IPS-18c (cell line): ENCODE measurements at regions not wholly inside any gene's neighbourhood (a gene's known extent, or its start where the extent isn't known, plus 50 kb on each side); places are given as distances from the start of the nearest gene placed in this dataset.

Experiments
- H3K4me3 ChIP-seq: 2 replicates; pipeline ENCODE4 v1.7.0; 2013; ENCODE audit warnings: low read depth, mild to moderate bottlenecking, low read length, moderate library complexity; ENCODE audit not compliant: insufficient read depth
- H3K9me3 ChIP-seq: one replicate; pipeline ENCODE4 v1.6.1; 2013; ENCODE audit warnings: mild to moderate bottlenecking, low read length, moderate library complexity; ENCODE audit not compliant: control insufficient read depth, insufficient read depth

DNA sequence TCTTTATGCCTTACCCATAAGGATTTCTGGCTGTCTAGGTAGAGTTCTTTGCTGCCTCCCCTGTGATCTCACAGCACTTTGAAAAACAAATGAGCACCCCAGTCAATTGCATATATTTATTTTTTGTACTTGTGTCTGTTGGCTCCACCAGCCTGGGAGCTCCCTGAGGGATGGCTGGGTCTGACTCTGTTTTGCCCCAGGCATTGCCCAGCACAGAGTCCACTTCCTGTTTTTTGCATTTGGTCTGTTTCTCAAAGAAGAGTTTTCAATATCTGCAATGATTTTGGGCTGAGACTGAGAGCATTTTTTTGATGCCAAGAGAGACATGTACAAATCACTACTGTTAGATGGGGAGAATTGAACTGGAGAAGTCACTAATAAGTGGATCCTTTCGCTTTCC, 125.0 kb downstream of the FOXD2 start:
- H3K4me3 ChIP-seq, result no peak overlapping the region

DNA sequence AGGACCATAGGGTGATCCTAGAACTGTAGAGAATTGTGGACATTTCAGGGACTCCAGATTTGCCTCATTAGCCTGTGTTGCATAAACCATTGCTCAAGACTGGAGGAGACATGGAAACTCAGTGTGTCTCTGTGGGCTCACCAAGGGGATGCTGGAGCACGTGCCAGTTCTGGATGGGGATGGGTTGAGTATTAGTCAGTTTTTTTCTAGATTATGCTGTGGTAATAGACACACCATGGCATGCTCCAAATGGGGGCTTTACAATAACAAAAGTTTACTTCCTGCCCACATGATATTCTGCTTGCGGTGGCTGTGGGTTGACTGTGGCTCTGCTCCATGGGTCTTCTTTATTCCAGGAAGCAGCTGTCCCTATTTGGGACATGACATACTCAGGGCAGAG, 125.4 kb downstream of the FOXD2 start:
- H3K9me3 ChIP-seq, result no peaks in the 10 kb centered on the region
- H3K4me3 ChIP-seq, result no peak overlapping the region

More for the DNA sequence above, 125.0 kb downstream of the FOXD2 start:
- no peaks in the 10 kb centered on the region for H3K9me3 ChIP-seq

DNA sequence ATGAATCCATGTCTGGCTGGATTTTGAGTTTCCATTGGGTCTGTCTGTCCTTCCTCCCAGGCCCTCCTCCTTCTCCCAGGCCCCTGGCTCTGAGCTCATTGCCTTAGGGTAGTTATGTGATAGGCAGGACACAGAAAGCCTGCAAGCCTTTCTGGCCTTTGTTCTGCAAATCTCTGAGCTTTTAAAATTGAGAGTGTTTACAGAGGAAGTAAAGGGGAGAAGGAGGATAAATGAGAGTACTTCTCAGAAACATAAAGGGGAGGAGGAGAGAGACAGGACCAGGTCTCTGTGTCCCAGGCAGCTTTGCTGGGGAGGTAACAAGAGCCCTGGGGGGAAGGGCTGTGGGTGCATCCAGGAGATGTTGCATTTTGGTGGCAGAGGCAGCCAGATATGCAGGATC, 126.7 kb downstream of the FOXD2 start:
- no peaks in the 10 kb centered on the region for H3K9me3 ChIP-seq
- peak overlapping the region; percentile 31; the same call in 1 of the 2 replicates for H3K4me3 ChIP-seq

DNA sequence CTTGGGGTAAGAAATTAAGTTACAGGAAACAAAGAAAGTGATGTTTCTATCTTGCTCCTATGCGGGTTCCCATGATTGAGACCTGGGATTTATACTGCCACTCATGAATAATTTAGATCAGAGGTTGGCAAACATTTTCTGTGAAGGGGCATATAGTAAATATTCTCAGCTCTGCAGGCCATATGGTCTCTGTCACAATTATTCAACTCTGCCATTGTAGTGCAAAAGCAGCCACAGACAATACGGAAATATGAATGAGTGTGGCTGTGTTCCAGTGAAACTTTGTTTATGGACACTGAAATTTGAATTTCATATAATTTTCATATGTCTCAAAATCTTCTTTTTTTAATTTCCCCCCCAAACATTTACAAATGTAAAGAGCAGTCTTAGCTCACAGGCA, 127.2 kb downstream of the FOXD2 start:
- Histone ChIP-seq H3K4me3 (peak overlapping the region; percentile 31; the same call in 1 of the 2 replicates), H3K9me3 (no peaks in the 10 kb centered on the region)

DNA sequence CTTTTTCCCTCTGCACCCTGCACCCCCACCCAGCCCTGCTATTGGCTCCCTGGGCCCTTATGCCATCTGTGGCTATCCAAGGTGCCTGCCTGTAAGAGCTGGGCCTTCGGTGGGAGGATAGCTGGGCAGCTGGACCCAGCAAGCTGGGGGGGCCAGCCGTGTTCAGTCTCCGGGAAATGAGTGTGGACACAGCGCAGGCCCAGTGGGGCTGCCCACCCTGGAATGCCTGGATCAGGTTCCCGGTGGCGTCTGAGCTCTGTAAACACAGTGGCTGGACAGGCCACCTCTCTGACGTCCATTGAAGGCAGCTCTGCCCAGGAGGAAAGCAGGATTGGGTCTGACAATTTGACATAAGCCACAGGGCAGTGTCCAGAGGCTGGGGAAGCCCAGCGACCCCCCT, 127.8 kb downstream of the FOXD2 start:
- Histone ChIP-seq H3K4me3 (no peak overlapping the region), H3K9me3 (no peaks in the 10 kb centered on the region)

DNA sequence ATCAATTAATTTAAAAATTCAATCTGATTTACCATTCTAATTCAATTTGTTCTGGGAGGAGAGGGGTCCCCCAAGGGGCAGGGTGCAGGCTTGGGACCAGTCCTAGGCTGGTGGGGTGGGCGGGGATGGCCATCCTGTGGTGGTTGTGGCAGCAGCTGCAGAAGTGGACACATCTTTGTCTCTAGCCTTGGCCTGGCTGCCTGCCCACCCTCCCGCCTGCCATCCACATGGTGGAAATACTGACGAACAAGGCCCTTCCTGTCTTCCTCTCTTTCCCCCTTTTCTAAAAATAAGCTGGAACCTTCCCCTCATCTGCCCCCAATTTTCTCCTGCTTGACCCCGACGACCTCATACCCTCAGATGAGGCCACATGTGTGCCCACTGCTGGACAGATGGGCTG, 130.9 kb downstream of the FOXD2 start:
- Histone ChIP-seq H3K9me3 (no peaks in the 10 kb centered on the region), H3K4me3 (no peak overlapping the region)

DNA sequence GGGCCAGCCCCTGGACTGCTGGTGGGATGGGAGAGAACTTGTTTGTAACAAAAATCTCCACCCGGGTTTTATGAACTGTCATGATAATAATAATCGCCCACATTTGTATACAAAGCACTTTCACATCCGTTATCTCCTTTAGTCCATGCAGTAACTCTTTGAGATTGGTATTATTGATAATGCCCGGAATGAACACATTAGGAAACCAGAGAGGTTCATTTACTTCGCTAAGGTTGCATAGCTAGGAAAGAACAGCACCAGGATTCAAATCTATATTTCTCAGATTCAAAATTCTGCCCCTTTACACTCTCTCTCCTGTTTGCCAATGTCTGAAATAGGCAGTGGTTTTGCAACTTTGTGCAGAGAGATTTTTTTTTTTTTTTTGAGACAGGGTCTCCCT, 131.4 kb downstream of the FOXD2 start:
- H3K4me3 ChIP-seq, result no peak overlapping the region
- no peaks in the 10 kb centered on the region for H3K9me3 ChIP-seq

GRCh38 chr1:47569681-47570470, 132.0 kb downstream of the FOXD2 start:
- Histone ChIP-seq H3K9me3 (no peaks in the 10 kb centered on the region), H3K4me3 (no peak overlapping the region)

GRCh38 chr1:47571161-47571560, 133.3 kb downstream of the FOXD2 start:
- Histone ChIP-seq H3K4me3 (no peak overlapping the region), H3K9me3 (no peaks in the 10 kb centered on the region)

DNA sequence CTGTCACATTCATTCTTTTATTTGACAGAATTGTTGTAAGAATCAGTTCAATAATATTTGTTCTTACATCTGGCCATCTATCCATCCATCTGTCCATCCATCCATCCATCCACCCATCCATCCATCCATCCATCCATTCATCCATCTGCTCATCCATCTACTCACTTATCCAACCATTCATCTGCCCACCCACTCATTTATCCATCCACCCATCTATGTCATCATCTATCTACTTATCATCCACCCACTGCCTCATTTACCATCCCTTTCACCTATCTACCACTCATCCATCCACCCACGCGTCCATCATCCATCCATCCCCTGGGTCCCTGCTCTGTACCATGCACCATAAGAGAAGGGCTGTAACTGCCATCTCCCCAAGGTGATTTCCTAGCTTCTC, 134.1 kb downstream of the FOXD2 start:
- Histone ChIP-seq H3K9me3 (no peaks in the 10 kb centered on the region), H3K4me3 (no peak overlapping the region)

DNA sequence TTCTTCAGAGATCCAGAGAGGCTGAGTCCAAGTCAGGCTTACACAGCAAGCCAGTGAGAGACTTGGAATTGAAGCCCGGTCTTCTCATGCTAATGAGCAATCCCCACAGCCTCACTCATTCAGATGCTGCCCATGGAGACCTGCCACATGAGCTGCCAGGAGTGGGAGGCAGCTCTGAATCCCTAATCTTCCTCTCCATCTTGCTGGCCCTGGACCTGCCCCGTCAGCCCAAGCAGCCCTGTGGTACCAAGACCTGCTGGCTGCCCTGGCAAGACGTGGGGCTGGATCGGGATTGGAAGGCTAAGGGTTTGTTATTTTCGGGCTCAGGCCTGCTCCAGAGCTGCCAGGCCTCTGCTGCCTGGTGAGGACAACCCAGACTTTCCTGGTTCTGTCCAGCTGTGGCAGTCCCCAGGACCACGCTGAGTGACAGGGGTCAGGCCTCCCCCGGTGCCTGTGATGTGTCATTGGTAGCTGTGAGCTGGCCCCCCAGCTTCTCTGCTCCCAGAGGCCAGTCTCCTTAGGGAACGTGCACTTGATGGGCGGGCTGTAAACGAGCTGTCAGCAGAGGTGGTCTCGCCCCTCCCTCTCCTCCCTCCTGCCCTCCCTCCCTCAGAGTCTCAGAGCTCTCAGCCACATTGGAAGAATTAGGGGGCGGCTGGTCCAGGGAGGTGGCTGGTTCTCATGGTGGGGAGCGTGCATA, 135.0 kb downstream of the FOXD2 start:
- Histone ChIP-seq H3K9me3 (no peaks in the 10 kb centered on the region), H3K4me3 (no peak overlapping the region)

DNA sequence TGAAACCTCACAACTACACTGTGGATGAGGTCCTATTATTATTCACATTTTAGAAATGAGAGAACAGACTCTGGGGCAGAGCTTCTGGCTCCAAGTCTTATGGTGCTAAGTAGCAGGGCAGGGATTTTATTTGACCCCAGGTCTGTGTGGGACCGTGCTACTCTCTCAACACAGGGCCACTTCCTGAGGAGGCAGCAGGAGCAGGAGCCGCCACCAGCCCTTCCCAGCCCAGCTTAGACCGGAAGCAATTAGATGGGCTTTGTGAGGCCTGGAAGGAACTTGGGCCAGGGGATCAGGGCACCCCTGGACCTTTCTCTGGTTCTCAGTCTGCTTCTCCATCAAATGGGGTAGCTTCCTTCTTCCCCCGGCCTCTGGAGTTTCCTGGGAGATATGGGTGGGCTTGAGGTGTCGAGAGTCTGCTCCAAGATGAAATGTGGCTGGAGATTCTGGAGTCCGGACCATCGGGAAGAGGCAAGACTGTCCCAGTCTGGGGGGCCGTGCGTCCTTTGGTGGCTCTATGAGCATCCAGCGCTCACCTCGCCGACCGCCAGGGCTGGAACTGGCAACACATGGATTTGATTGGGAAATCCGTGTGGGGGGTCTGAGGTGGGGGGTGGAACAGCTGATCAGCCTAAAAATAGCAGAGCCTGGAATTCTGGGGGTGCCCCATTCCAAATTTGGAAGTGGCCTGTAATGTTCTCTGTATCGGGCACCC, 136.8 kb downstream of the FOXD2 start:
- Histone ChIP-seq H3K9me3 (no peaks in the 10 kb centered on the region), H3K4me3 (no peak overlapping the region)

- H3K4me3 ChIP-seq, result no peak overlapping the region
- no peaks in the 10 kb centered on the region for H3K9me3 ChIP-seq
Measured at GRCh38 chr1:47575855-47576757, 138.3 kb downstream of the FOXD2 start.

GRCh38 chr1:47576758-47577115, 138.9 kb downstream of the FOXD2 start:
- no peaks in the 10 kb centered on the region for H3K9me3 ChIP-seq
- no peak overlapping the region for H3K4me3 ChIP-seq

DNA sequence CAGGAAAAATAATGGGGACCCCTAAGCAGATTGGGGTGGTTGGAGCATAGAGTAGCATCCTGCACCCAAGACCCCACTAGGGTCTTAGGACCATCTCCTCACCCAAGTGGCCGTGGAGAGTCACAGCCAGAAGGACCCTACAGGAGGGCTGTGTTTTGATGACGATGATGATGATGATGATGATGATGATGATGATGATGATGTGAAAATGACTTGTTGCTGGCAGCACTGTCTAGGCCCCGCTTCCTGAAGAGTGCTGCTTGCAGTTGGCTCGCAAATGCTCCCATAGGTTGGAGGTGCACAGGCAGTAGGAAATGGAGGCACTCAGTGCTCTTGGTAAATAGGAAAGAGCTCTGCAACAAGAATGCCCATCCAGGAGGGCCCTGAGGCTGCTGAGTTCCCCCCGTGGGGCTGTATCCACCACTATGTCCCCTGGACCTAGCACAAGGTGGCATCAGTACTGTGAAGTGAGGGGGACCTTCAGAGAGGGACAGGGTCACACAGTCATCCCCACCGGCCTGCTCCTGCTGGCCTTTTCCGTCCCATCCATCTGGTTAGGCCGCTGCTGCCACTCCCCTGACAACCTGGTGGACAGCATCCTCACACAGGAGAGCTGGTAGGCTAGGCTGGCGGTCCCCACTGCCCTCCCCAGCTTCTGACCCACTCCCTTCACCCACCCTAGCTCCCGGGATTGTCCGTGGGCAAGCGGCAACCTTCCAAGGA, 139.6 kb downstream of the FOXD2 start:
- H3K4me3 ChIP-seq, result no peak overlapping the region
- no peaks in the 10 kb centered on the region for H3K9me3 ChIP-seq

DNA sequence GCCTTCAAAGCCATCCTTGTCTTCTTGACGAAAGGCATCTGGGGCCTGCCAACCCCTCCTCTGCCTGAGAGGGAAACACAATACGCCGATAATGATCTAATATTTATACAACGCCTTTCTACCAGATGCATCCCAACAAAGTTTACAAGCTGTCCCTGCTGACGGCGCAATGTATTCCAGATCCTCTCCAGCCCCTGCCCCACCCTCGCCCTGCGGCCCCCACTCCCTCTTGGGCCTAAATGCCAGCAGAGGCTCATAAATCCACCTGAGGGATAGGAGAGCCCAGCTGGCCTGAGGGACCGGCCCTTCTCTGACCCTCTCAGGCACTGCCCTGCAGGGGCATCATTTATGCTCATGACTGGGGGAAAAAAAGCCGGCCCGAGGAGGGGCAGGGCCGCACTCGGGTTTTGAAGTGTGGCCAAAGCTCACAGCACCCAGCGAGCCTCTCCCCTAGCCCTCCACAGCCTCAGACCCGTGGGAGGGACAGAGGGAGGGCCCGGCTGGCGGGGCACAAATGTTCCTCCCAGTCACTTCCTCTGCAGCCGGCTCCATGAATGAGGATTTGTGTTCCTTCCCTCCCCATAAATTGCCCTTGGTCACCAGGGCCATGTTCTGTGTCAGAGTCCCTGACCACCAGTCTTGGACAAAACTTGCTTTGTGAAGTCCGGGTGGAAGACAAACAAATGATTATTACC, 140.3 kb downstream of the FOXD2 start:
- no peak overlapping the region for H3K4me3 ChIP-seq

More for the DNA sequence above, 140.3 kb downstream of the FOXD2 start:
- H3K9me3 ChIP-seq, result no peaks in the 10 kb centered on the region
